Stimulated activated effector memory CD8-positive, alpha-beta T cell treated with anti-CD3 and anti-CD28 coated beads, Interleukin-12 subunit alpha, Interleukin-12 subunit beta, amount 100 ng/mL, for 72 hours (primary cell): ENCODE measurements at regions not wholly inside any gene's neighbourhood (a gene's known extent, or its start where the extent isn't known, plus 50 kb on each side); places are given as distances from the start of the nearest gene placed in this dataset.

Source experiments
- ATAC-seq: fragments of 150-1000 bp; cut with Tn5 transposase; 2 replicates; pipeline ENCODE4 v1.10.0; 2021
- DNase-seq, 2 donors: peaks; one replicate each; pipeline ENCODE4 v3.0.0; 2021 to 2022; ENCODE audit warnings: low spot score in 2 of 2
- H3K27ac Mint-ChIP-seq: one replicate; pipeline ENCODE4 v1.8.0; 2022; ENCODE audit warnings: mild to moderate bottlenecking, mixed read lengths
- H3K36me3 Mint-ChIP-seq: one replicate; pipeline ENCODE4 v1.8.0; 2022; ENCODE audit warnings: mild to moderate bottlenecking, mixed read lengths
- H3K4me1 Mint-ChIP-seq: one replicate; pipeline ENCODE4 v1.8.0; 2022; ENCODE audit warnings: mixed read lengths
- H3K4me3 Mint-ChIP-seq: one replicate; pipeline ENCODE4 v1.8.0; 2022; ENCODE audit warnings: mild to moderate bottlenecking, mixed read lengths
- H3K9me3 Mint-ChIP-seq: one replicate; pipeline ENCODE4 v1.8.0; 2022; ENCODE audit warnings: mixed read lengths

- Mint-ChIP-seq H3K4me1 (no peaks in the 10 kb centered on the region), H3K36me3 (no peaks in the 10 kb centered on the region), H3K4me3 (no peak overlapping the region), H3K9me3 (peaks cover 6% of the 10 kb centered on the region), H3K27ac (no peak overlapping the region)
- DNase-seq (no peak), ATAC-seq (no peak)
These were observed 54.9 kb upstream of the ZBTB18 start for GRCh38 chr1:243996223-243996622.

- ATAC-seq: no peak
- H3K4me3 Mint-ChIP-seq: no peak overlapping the region
- no peaks in the 10 kb centered on the region for H3K4me1 Mint-ChIP-seq
- DNase-seq: no peak
- H3K9me3 Mint-ChIP-seq: peaks cover 9% of the 10 kb centered on the region
- no peak overlapping the region for H3K27ac Mint-ChIP-seq
- no peaks in the 10 kb centered on the region for H3K36me3 Mint-ChIP-seq
These were observed 59.4 kb upstream of the ZBTB18 start for GRCh38 chr1:243991650-243992049.

GRCh38 chr1:243984788-243985187 lies 66.3 kb upstream of the ZBTB18 start:
- H3K4me3 Mint-ChIP-seq: no peak overlapping the region
- no peak for DNase-seq
- no peak for ATAC-seq
- H3K4me1 Mint-ChIP-seq: no peaks in the 10 kb centered on the region
- H3K36me3 Mint-ChIP-seq: no peaks in the 10 kb centered on the region
- H3K9me3 Mint-ChIP-seq: no peaks in the 10 kb centered on the region
- H3K27ac Mint-ChIP-seq: no peak overlapping the region

GRCh38 chr1:243982447-243983018 lies 68.5 kb upstream of the ZBTB18 start:
- DNase-seq (no peak), ATAC-seq (no peak)
- Mint-ChIP-seq H3K36me3 (no peaks in the 10 kb centered on the region), H3K9me3 (no peaks in the 10 kb centered on the region), H3K4me3 (no peak overlapping the region), H3K27ac (no peak overlapping the region), H3K4me1 (no peaks in the 10 kb centered on the region)

- ATAC-seq (no peak), DNase-seq (no peak)
- no peaks in the 10 kb centered on the region for H3K4me1 Mint-ChIP-seq
- no peak overlapping the region for H3K27ac Mint-ChIP-seq
- H3K36me3 Mint-ChIP-seq: no peaks in the 10 kb centered on the region
- no peak overlapping the region for H3K4me3 Mint-ChIP-seq
- H3K9me3 Mint-ChIP-seq: no peaks in the 10 kb centered on the region
These were observed 70.6 kb upstream of the ZBTB18 start for GRCh38 chr1:243980471-243980870.

GRCh38 chr1:243980071-243980470 lies 71.0 kb upstream of the ZBTB18 start:
- DNase-seq (no peak), ATAC-seq (no peak)
- Mint-ChIP-seq H3K4me1 (no peaks in the 10 kb centered on the region), H3K27ac (no peak overlapping the region), H3K36me3 (no peaks in the 10 kb centered on the region), H3K9me3 (no peaks in the 10 kb centered on the region), H3K4me3 (no peak overlapping the region)

GRCh38 chr1:243979396-243979795 lies 71.7 kb upstream of the ZBTB18 start:
- Mint-ChIP-seq H3K27ac (no peak overlapping the region), H3K4me1 (no peaks in the 10 kb centered on the region), H3K36me3 (no peaks in the 10 kb centered on the region), H3K9me3 (no peaks in the 10 kb centered on the region), H3K4me3 (no peak overlapping the region)
- DNase-seq (no peak), ATAC-seq (no peak)

GRCh38 chr1:243977094-243977493 lies 74.0 kb upstream of the ZBTB18 start:
- ATAC-seq (no peak), DNase-seq (no peak)
- no peaks in the 10 kb centered on the region for H3K36me3 Mint-ChIP-seq
- H3K9me3 Mint-ChIP-seq: no peaks in the 10 kb centered on the region
- H3K4me1 Mint-ChIP-seq: no peaks in the 10 kb centered on the region
- no peak overlapping the region for H3K27ac Mint-ChIP-seq
- H3K4me3 Mint-ChIP-seq: no peak overlapping the region

- no peaks in the 10 kb centered on the region for H3K36me3 Mint-ChIP-seq
- H3K4me3 Mint-ChIP-seq: no peak overlapping the region
- no peak for DNase-seq
- no peak for ATAC-seq
- H3K9me3 Mint-ChIP-seq: no peaks in the 10 kb centered on the region
- H3K4me1 Mint-ChIP-seq: no peaks in the 10 kb centered on the region
- no peak overlapping the region for H3K27ac Mint-ChIP-seq
These were observed 76.4 kb upstream of the ZBTB18 start for GRCh38 chr1:243974451-243975292.

- Mint-ChIP-seq H3K36me3 (no peaks in the 10 kb centered on the region), H3K4me1 (no peaks in the 10 kb centered on the region), H3K4me3 (no peak overlapping the region), H3K27ac (no peak overlapping the region), H3K9me3 (no peaks in the 10 kb centered on the region)
- no peak for DNase-seq
- ATAC-seq: no peak
These were observed 77.9 kb upstream of the ZBTB18 start for GRCh38 chr1:243973169-243973568.

- Mint-ChIP-seq H3K36me3 (no peaks in the 10 kb centered on the region), H3K4me3 (no peak overlapping the region), H3K27ac (no peak overlapping the region), H3K9me3 (no peaks in the 10 kb centered on the region), H3K4me1 (no peaks in the 10 kb centered on the region)
- DNase-seq (no peak), ATAC-seq (no peak)
These were observed 81.0 kb upstream of the ZBTB18 start for GRCh38 chr1:243970077-243970476.

- Mint-ChIP-seq H3K4me3 (no peak overlapping the region), H3K9me3 (no peaks in the 10 kb centered on the region), H3K27ac (no peak overlapping the region), H3K36me3 (no peaks in the 10 kb centered on the region), H3K4me1 (no peaks in the 10 kb centered on the region)
- DNase-seq (no peak), ATAC-seq (no peak)
These were observed 82.7 kb upstream of the ZBTB18 start for GRCh38 chr1:243968413-243968812.

GRCh38 chr1:243964915-243965314 lies 86.2 kb upstream of the ZBTB18 start:
- H3K9me3 Mint-ChIP-seq: no peaks in the 10 kb centered on the region
- H3K4me3 Mint-ChIP-seq: no peak overlapping the region
- H3K4me1 Mint-ChIP-seq: no peaks in the 10 kb centered on the region
- no peaks in the 10 kb centered on the region for H3K36me3 Mint-ChIP-seq
- no peak overlapping the region for H3K27ac Mint-ChIP-seq
- no peak for ATAC-seq
- no peak for DNase-seq

- H3K4me3 Mint-ChIP-seq: no peak overlapping the region
- H3K9me3 Mint-ChIP-seq: no peaks in the 10 kb centered on the region
- ATAC-seq (no peak), DNase-seq (no peak)
- no peak overlapping the region for H3K27ac Mint-ChIP-seq
- no peaks in the 10 kb centered on the region for H3K4me1 Mint-ChIP-seq
- no peaks in the 10 kb centered on the region for H3K36me3 Mint-ChIP-seq
These were observed 87.5 kb upstream of the ZBTB18 start for GRCh38 chr1:243963571-243963970.

GRCh38 chr1:243962541-243962940 lies 88.5 kb upstream of the ZBTB18 start:
- H3K27ac Mint-ChIP-seq: no peak overlapping the region
- no peak for ATAC-seq

GRCh38 chr1:243959998-243960397 lies 91.1 kb upstream of the ZBTB18 start:
- H3K4me3 Mint-ChIP-seq: no peak overlapping the region
- DNase-seq (no peak), ATAC-seq (no peak)
- H3K27ac Mint-ChIP-seq: no peak overlapping the region
- no peaks in the 10 kb centered on the region for H3K4me1 Mint-ChIP-seq
- no peaks in the 10 kb centered on the region for H3K9me3 Mint-ChIP-seq
- H3K36me3 Mint-ChIP-seq: no peaks in the 10 kb centered on the region

More at GRCh38 chr1:243962541-243962940, 88.5 kb upstream of the ZBTB18 start:
- no peaks in the 10 kb centered on the region for H3K36me3 Mint-ChIP-seq
- no peaks in the 10 kb centered on the region for H3K9me3 Mint-ChIP-seq
- no peak for DNase-seq
- H3K4me1 Mint-ChIP-seq: no peaks in the 10 kb centered on the region
- H3K4me3 Mint-ChIP-seq: no peak overlapping the region
